GM20431 (cell line): ENCODE measurements at regions not wholly inside any gene's neighbourhood (a gene's known extent, or its start where the extent isn't known, plus 50 kb on each side); places are given as distances from the start of the nearest gene placed in this dataset.
"Not testable (repeated sequence)": the region's sequence is repeated elsewhere in the genome, so short reads cannot be mapped to it uniquely, and the experiment has no call there.

Experiments used
- in situ Hi-C: fragments of 300-500 bp; cut with MseI, MboI; formaldehyde crosslinking; loops from one replicate; pipeline ENCODE4 v1.15.0; 2020; ENCODE audit warnings: low sequenced_read_pairs; ENCODE audit not compliant: unreplicated experiment

- in situ Hi-C loops = no loop called here
Measured at GRCh38 chr6:15160812-15161211, 85.1 kb upstream of the JARID2 start.

- in situ Hi-C loops = not testable (repeated sequence)
Measured at GRCh38 chr6:15164855-15165254, 81.0 kb upstream of the JARID2 start.

GRCh38 chr6:15166121-15166520 is 79.7 kb upstream of the JARID2 start:
- in situ Hi-C loops = no loop called here

- in situ Hi-C loops = no loop called here
Measured at GRCh38 chr6:15170126-15170525, 75.7 kb upstream of the JARID2 start.

GRCh38 chr6:15171026-15171425 is 74.8 kb upstream of the JARID2 start:
- in situ Hi-C loops = no loop called here

GRCh38 chr6:15176816-15177370 is 69.0 kb upstream of the JARID2 start:
- in situ Hi-C loops = no loop called here

- in situ Hi-C loops = no loop called here
Measured at GRCh38 chr6:15183979-15184378, 61.9 kb upstream of the JARID2 start.

GRCh38 chr6:15184441-15184861 is 61.4 kb upstream of the JARID2 start:
- in situ Hi-C loops = no loop called here

- in situ Hi-C loops = not testable (repeated sequence)
Measured at GRCh38 chr6:15185111-15185510, 60.8 kb upstream of the JARID2 start.

GRCh38 chr6:15193451-15193850 is 52.4 kb upstream of the JARID2 start:
- in situ Hi-C loops = not testable (repeated sequence)

- in situ Hi-C loops = no loop called here
Measured at GRCh38 chr6:15194453-15194852, 51.4 kb upstream of the JARID2 start.
